PC-9 (cell line): ENCODE measurements at regions not wholly inside any gene's neighbourhood (a gene's known extent, or its start where the extent isn't known, plus 50 kb on each side); places are given as distances from the start of the nearest gene placed in this dataset.

Source experiments
- BruUV-seq: library from RNA; stranded (reverse); fragments of 400-500 nt; replicated peaks from 2 replicates; lab custom pipeline; 2021; lab: Mats Ljungman, UMichigan
- CTCF ChIA-PET: fragments of 300-600 bp; sonication (Branson Sonifier 250); formaldehyde crosslinking; loops from one replicate; lab custom pipeline; 2022; ENCODE audit warnings: antibody characterized with exemption; lab: Charles Lee
- POLR2A ChIA-PET: fragments of 300-600 bp; sonication (Branson Sonifier 250); formaldehyde crosslinking; loops from one replicate; lab custom pipeline; 2022; ENCODE audit warnings: antibody characterized with exemption; ENCODE audit not compliant: unreplicated experiment; lab: Charles Lee
- DNase-seq, 2 experiments: peaks; one replicate each; pipeline versions ENCODE4 v3.0.0 to v3.0.0-alpha.2; 2015 to 2022; ENCODE audit warnings: mixed read lengths in 1 of 2
- H2AFZ ChIP-seq: fragments of 200-600 bp; sonication (generic); 2 replicates; pipeline ENCODE4 v1.8.1; 2017; ENCODE audit warnings: antibody characterized with exemption
- H3F3A ChIP-seq: fragments of 200-600 bp; sonication (generic); 2 replicates; pipeline ENCODE4 v1.8.1; 2017; ENCODE audit warnings: antibody characterized with exemption, mild to moderate bottlenecking, low read depth; ENCODE audit not compliant: insufficient read depth
- H3K27ac ChIP-seq: fragments of 200-600 bp; sonication (generic); 2 replicates; pipeline ENCODE4 v1.6.1; 2016; ENCODE audit warnings: mixed run types
- H3K27me3 ChIP-seq: fragments of 200-600 bp; sonication (generic); 2 replicates; pipeline ENCODE4 v1.6.1; 2016; ENCODE audit warnings: low read depth, mixed run types; ENCODE audit not compliant: insufficient read depth
- H3K36me3 ChIP-seq: fragments of 200-600 bp; sonication (generic); 2 replicates; pipeline ENCODE4 v1.6.1; 2016; ENCODE audit warnings: low read depth, mixed run types
- H3K4me1 ChIP-seq: fragments of 200-600 bp; sonication (generic); replicated peaks from 2 replicates; pipeline ENCODE4 v1.6.1; 2016; ENCODE audit warnings: mixed run types; ENCODE audit not compliant: insufficient read depth
- H3K4me2 ChIP-seq: fragments of 200-600 bp; sonication (generic); 2 replicates; pipeline ENCODE4 v1.6.1; 2017; ENCODE audit warnings: mixed run types
- H3K4me3 ChIP-seq: fragments of 200-600 bp; sonication (generic); 2 replicates; pipeline ENCODE4 v1.6.1; 2016; ENCODE audit warnings: mixed run types
- H3K79me2 ChIP-seq: fragments of 200-600 bp; sonication (generic); 2 replicates; pipeline ENCODE4 v1.6.1; 2017; ENCODE audit warnings: low read depth, mixed run types
- H3K9me2 ChIP-seq: fragments of 200-600 bp; sonication (generic); 2 replicates; pipeline ENCODE4 v1.8.1; 2017; ENCODE audit warnings: mild to moderate bottlenecking; ENCODE audit not compliant: insufficient read depth
- H3K9me3 ChIP-seq: fragments of 200-600 bp; sonication (generic); 2 replicates; pipeline ENCODE4 v1.8.1; 2016; ENCODE audit warnings: low read depth; ENCODE audit not compliant: insufficient read depth
- H4K20me1 ChIP-seq: fragments of 200-600 bp; sonication (generic); 2 replicates; pipeline ENCODE4 v1.8.1; 2017; ENCODE audit not compliant: insufficient read depth
- EZH2 ChIP-seq: fragments of 200-600 bp; sonication (generic); IDR thresholded peaks from 2 replicates; pipeline ENCODE4 v1.8.0; 2017; ENCODE audit warnings: antibody characterized with exemption, low read depth
- intact Hi-C: fragments of 100-400 bp; cut with micrococcal nuclease; formaldehyde crosslinking; loops from one replicate; pipeline ENCODE4 v1.10.0; 2022; ENCODE audit not compliant: unreplicated experiment
- TF ChIP-seq, protein P1 (sequence below): fragments of 200-600 bp; sonication (generic); conservative IDR thresholded peaks from 2 replicates; pipeline ENCODE4 v1.6.1; 2017; ENCODE audit warnings: mixed run types, antibody characterized with exemption, mild to moderate bottlenecking, moderate library complexity

DNA sequence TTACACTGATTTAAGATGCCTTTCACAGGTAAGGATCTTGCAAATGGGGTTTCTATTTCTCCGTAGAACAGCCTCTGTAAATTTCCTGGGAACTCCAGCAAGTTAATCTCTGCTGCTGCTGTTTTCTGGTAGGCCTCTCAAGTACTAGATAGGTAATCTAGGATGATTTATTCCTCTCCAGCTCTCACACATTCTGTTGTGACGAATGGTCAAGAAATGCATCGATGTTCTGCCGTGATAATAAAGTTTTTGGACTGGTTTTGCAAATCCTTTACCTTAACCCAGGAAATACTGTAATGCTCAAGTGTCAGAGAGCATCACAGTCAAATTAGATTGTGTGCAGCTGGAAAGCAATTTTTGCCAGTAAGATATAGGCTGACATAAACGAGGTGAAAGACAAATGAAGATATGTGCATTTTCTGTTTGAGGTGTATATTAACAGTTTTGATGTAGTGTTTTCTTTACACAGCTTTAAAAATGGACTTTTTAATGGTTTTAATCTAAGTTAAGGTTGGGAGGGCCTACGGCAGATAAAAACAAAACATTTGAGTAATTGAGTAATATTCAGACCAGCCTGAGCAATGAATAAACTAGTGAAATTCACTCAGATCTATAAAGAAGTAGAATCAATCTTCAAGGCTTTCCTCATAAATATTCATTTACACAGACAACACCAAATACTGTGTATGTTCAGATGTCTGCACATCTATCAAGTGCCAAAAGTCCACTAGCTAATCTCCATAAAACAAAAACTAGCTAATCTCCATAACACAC is 300.6 kb upstream of the EDIL3 start:
- ChIA-PET CTCF (no interaction called here), POLR2A (no interaction called here)
- Histone ChIP-seq H3K36me3 (no peaks in the 10 kb centered on the region), H3K9me2 (peaks cover 4% of the 10 kb centered on the region; the same call in 1 of the 2 replicates), H3K79me2 (no peaks in the 10 kb centered on the region), H3K4me3 (no peak overlapping the region), H3K27me3 (no peaks in the 10 kb centered on the region), H3K27ac (no peak overlapping the region), H3K4me1 (0 out of 2 replicates have a peak, but pooled peaks cover 8% of the 10 kb centered on the region), H3K9me3 (no peaks in the 10 kb centered on the region; the same call in 1 of the 2 replicates), H2AFZ (no peak overlapping the region), H4K20me1 (no peaks in the 10 kb centered on the region), H3F3A (no peaks in the 10 kb centered on the region), H3K4me2 (no peak overlapping the region)
- DNase-seq, result no peak
- BruUV-seq, result no TSS peak
- intact Hi-C loops, result no loop called here
- TF ChIP-seq, protein P1, sequence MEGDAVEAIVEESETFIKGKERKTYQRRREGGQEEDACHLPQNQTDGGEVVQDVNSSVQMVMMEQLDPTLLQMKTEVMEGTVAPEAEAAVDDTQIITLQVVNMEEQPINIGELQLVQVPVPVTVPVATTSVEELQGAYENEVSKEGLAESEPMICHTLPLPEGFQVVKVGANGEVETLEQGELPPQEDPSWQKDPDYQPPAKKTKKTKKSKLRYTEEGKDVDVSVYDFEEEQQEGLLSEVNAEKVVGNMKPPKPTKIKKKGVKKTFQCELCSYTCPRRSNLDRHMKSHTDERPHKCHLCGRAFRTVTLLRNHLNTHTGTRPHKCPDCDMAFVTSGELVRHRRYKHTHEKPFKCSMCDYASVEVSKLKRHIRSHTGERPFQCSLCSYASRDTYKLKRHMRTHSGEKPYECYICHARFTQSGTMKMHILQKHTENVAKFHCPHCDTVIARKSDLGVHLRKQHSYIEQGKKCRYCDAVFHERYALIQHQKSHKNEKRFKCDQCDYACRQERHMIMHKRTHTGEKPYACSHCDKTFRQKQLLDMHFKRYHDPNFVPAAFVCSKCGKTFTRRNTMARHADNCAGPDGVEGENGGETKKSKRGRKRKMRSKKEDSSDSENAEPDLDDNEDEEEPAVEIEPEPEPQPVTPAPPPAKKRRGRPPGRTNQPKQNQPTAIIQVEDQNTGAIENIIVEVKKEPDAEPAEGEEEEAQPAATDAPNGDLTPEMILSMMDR, result no peak
- no peak for TF ChIP-seq EZH2

DNA sequence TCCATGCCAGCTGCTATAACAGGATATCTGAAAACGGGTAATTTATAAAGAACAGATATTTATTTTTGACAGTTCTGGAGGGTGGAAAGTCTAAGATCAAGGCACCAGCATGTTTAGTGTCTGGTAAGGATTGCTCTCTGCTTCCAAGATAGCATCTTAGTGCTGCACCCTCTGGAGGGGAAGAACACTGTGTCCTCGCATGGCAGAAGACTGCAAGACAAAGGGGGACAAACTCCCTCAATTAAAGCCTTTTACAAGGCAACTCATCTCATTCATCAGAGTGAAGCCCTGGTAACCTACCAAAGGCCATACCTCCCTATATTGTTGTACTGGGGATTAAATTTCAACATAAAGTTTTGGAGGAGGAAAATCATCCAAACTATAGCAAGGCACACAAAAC is 298.9 kb upstream of the EDIL3 start:
- no peaks in the 10 kb centered on the region for H3K27me3 ChIP-seq
- no peaks in the 10 kb centered on the region for H3K79me2 ChIP-seq
- ChIA-PET POLR2A (no interaction called here), CTCF (no interaction called here)
- H3K27ac ChIP-seq, result no peak overlapping the region
- H3F3A ChIP-seq, result no peaks in the 10 kb centered on the region
- 0 out of 2 replicates have a peak, but pooled peaks cover 5% of the 10 kb centered on the region for H3K4me1 ChIP-seq
- no peak overlapping the region for H3K4me3 ChIP-seq
- H3K36me3 ChIP-seq, result no peaks in the 10 kb centered on the region
- no peaks in the 10 kb centered on the region for H3K9me2 ChIP-seq
- no TSS peak for BruUV-seq
- no peak overlapping the region for H2AFZ ChIP-seq
- H3K9me3 ChIP-seq, result no peaks in the 10 kb centered on the region; the same call in 1 of the 2 replicates
- DNase-seq, result no peak
- H4K20me1 ChIP-seq, result no peaks in the 10 kb centered on the region
- intact Hi-C loops, result no loop called here
- no peak overlapping the region for H3K4me2 ChIP-seq
- TF ChIP-seq EZH2, result no peak
- TF ChIP-seq, protein P1, result no peak

DNA sequence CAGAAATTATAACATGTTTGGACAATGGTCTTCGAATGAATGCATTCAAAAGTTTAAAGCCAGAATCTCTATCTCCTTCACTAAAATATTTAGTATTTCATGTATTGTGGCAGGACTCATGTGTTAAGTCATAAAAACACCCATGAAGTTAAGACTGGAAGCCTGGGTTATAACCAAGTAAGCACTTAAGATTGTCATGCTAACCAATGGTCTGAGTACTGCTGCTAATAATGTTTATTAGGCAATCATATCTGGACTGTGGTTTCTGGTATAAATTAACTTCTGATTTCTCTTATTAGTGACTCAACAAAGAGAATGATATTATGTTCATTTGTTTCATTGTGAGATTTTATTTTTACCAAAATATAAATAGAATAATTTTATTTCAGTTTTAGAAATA is 297.9 kb upstream of the EDIL3 start:
- Histone ChIP-seq H3K27ac (no peak overlapping the region), H2AFZ (no peak overlapping the region), H3K27me3 (no peaks in the 10 kb centered on the region), H3K9me3 (no peaks in the 10 kb centered on the region; the same call in 1 of the 2 replicates), H3K4me2 (no peak overlapping the region), H3K79me2 (no peaks in the 10 kb centered on the region), H3F3A (no peaks in the 10 kb centered on the region), H3K4me1 (no peaks in the 10 kb centered on the region), H4K20me1 (no peaks in the 10 kb centered on the region), H3K4me3 (no peak overlapping the region), H3K36me3 (no peaks in the 10 kb centered on the region), H3K9me2 (no peaks in the 10 kb centered on the region)
- TF ChIP-seq, protein P1, result no peak
- no peak for TF ChIP-seq EZH2
- intact Hi-C loops, result no loop called here
- no TSS peak for BruUV-seq
- POLR2A ChIA-PET, result no interaction called here
- CTCF ChIA-PET, result no interaction called here
- DNase-seq, result no peak
